SK-N-SH (cell line): ENCODE measurements at regions not wholly inside any gene's neighbourhood (a gene's known extent, or its start where the extent isn't known, plus 50 kb on each side); places are given as distances from the start of the nearest gene placed in this dataset.

Experiments used
- CTCF ChIA-PET: fragments of 300-600, 350-600 bp; formaldehyde crosslinking; extraction: SDS; loops from one replicate; lab custom pipeline; 2021; lab: Yijun Ruan, JAX
- POLR2A ChIA-PET: fragments of 350-600 bp; sonication (Branson Sonifier 250); formaldehyde crosslinking; extraction: SDS; loops from one replicate; lab custom pipeline; 2020; ENCODE audit warnings: antibody characterized with exemption, inconsistent platforms; lab: Yijun Ruan, JAX
- DNase-seq: peaks from one replicate; pipeline ENCODE4 v3.0.0; 2012
- H2AFZ ChIP-seq: fragments of 200-600 bp; sonication (generic); 2 replicates; pipeline ENCODE4 v1.8.1; 2016; ENCODE audit warnings: antibody characterized with exemption, mild to moderate bottlenecking, low read depth
- H3F3A ChIP-seq: fragments of 200-600 bp; sonication (generic); replicated peaks from 2 replicates; pipeline ENCODE3; 2016; ENCODE audit warnings: antibody characterized with exemption, mild to moderate bottlenecking; ENCODE audit not compliant: insufficient read depth
- H3K27ac ChIP-seq, 2 experiments: fragments of 200-500 bp in 1 of 2; fragments of 200-600 bp in 1 of 2; sonication (Bioruptor generic) in 1 of 2; sonication (generic), shearing (Covaris generic) in 1 of 2; 2 replicates each; pipeline versions ENCODE4 v1.5.1 to v1.6.1; 2014 to 2016; ENCODE audit warnings: low read depth in 2 of 2, inconsistent platforms in 1 of 2, low read length in 1 of 2, mild to moderate bottlenecking in 1 of 2, mixed read lengths in 1 of 2
- H3K27me3 ChIP-seq: fragments of 200-600 bp; sonication (generic), shearing (Covaris generic); 2 replicates; pipeline ENCODE4 v1.6.1; 2016; ENCODE audit warnings: mixed run types; ENCODE audit not compliant: insufficient read depth
- H3K36me3 ChIP-seq, 2 experiments: fragments of 200-500 bp in 1 of 2; fragments of 200-600 bp in 1 of 2; sonication (Bioruptor generic) in 1 of 2; sonication (generic) in 1 of 2; replicated peaks in 1 of 2; 2 replicates each; pipeline versions ENCODE3 to v1.5.1; 2014 to 2016; ENCODE audit warnings: low read length in 1 of 2, mild to moderate bottlenecking in 1 of 2; ENCODE audit not compliant: insufficient read depth in 2 of 2, control insufficient read depth in 1 of 2
- H3K4me1 ChIP-seq, 2 experiments: fragments of 200-500 bp in 1 of 2; fragments of 200-600 bp in 1 of 2; sonication (Bioruptor generic) in 1 of 2; sonication (generic), shearing (Covaris generic) in 1 of 2; 2 replicates each; pipeline versions ENCODE4 v1.5.1 to v1.6.1; 2014 to 2016; ENCODE audit warnings: low read depth in 1 of 2, low read length in 1 of 2, mixed run types in 1 of 2; ENCODE audit not compliant: insufficient read depth in 2 of 2, control insufficient read depth in 1 of 2
- H3K4me2 ChIP-seq: fragments of 200-600 bp; sonication (generic), shearing (Covaris generic); 2 replicates; pipeline ENCODE4 v1.6.1; 2017; ENCODE audit warnings: mixed run types
- H3K4me3 ChIP-seq, 2 experiments: fragments of 200-500 bp in 1 of 2; fragments of 200-600 bp in 1 of 2; sonication (Bioruptor generic) in 1 of 2; sonication (generic), shearing (Covaris generic) in 1 of 2; 2 replicates each; pipeline versions ENCODE4 v1.5.1 to v1.8.1; 2014 to 2016; ENCODE audit warnings: low read depth in 2 of 2, inconsistent platforms in 1 of 2, low read length in 1 of 2, mild to moderate bottlenecking in 1 of 2, mixed read lengths in 1 of 2, moderate library complexity in 1 of 2
- H3K79me2 ChIP-seq: fragments of 200-600 bp; sonication (generic); 2 replicates; pipeline ENCODE4 v1.8.1; 2017; ENCODE audit warnings: mild to moderate bottlenecking; ENCODE audit not compliant: insufficient read depth
- H3K9ac ChIP-seq: fragments of 200-600 bp; sonication (generic); 2 replicates; pipeline ENCODE4 v1.6.1; 2017; ENCODE audit warnings: mixed run types
- H3K9me2 ChIP-seq: fragments of 200-600 bp; sonication (generic); 2 replicates; pipeline ENCODE4 v1.6.1; 2017; ENCODE audit warnings: mixed run types
- H3K9me3 ChIP-seq: fragments of 200-600 bp; sonication (generic); 2 replicates; pipeline ENCODE4 v1.6.1; 2017; ENCODE audit warnings: mixed run types, mild to moderate bottlenecking, moderate library complexity
- H4K20me1 ChIP-seq: fragments of 200-600 bp; sonication (generic); 2 replicates; pipeline ENCODE4 v1.6.1; 2017; ENCODE audit warnings: mild to moderate bottlenecking, mixed run types; ENCODE audit not compliant: insufficient read depth
- CHD2 ChIP-seq: fragments of 150-350 bp; IDR thresholded peaks from 2 replicates; pipeline ENCODE4 v1.6.1; 2018; ENCODE audit warnings: low read length; ENCODE audit not compliant: partially characterized antibody
- EZH2phosphoT487 ChIP-seq: fragments of 200-600 bp; sonication (generic); IDR thresholded peaks from 2 replicates; pipeline ENCODE4 v1.6.1; 2017; ENCODE audit warnings: low read depth, mixed run types, mild to moderate bottlenecking, antibody characterized with exemption, moderate library complexity, borderline replicate concordance
- FOXM1 ChIP-seq: IDR thresholded peaks from 2 replicates; pipeline ENCODE4 v1.4.0; 2012; ENCODE audit warnings: low read depth, mild to moderate bottlenecking
- GABPA ChIP-seq: IDR thresholded peaks from 2 replicates; pipeline ENCODE4 v1.4.0; 2012; ENCODE audit warnings: low read depth, mild to moderate bottlenecking
- JUND ChIP-seq: IDR thresholded peaks from 2 replicates; pipeline ENCODE4 v1.4.0; 2012
- MAX ChIP-seq: IDR thresholded peaks from 2 replicates; pipeline ENCODE4 v1.4.0; 2012; ENCODE audit warnings: low read depth
- MXI1 ChIP-seq: IDR thresholded peaks from 2 replicates; pipeline ENCODE4 v1.6.1; 2012; ENCODE audit warnings: mild to moderate bottlenecking, low read depth, low read length, improper control_type of control experiment
- NFIC ChIP-seq: IDR thresholded peaks from 2 replicates; pipeline ENCODE4 v1.4.0; 2012; ENCODE audit warnings: borderline replicate concordance
- NRF1 ChIP-seq: IDR thresholded peaks from 2 replicates; pipeline ENCODE4 v1.6.1; 2012; ENCODE audit warnings: low read depth, mild to moderate bottlenecking, low read length
- PBX3 ChIP-seq: IDR thresholded peaks from 2 replicates; pipeline ENCODE4; 2012
- POLR2AphosphoS5 ChIP-seq: IDR thresholded peaks from 2 replicates; pipeline ENCODE4 v1.6.1; 2012; ENCODE audit warnings: low read depth, low read length
- TAF1 ChIP-seq: IDR thresholded peaks from 2 replicates; pipeline ENCODE4 v1.6.1; 2012; ENCODE audit warnings: low read depth, mild to moderate bottlenecking, low read length, moderate library complexity, borderline replicate concordance
- TEAD4 ChIP-seq: IDR thresholded peaks from 2 replicates; pipeline ENCODE4 v1.4.0; 2012; ENCODE audit warnings: mild to moderate bottlenecking, borderline replicate concordance; ENCODE audit not compliant: insufficient read depth
- YY1 ChIP-seq: IDR thresholded peaks from 2 replicates; pipeline ENCODE4 v1.4.0; 2012; ENCODE audit warnings: low read depth, mild to moderate bottlenecking
- WGBS: methylation state at CpG from one replicate; pipeline ENCODE4 v1.1.6; 2017; ENCODE audit warnings: low lambda C conversion rate; 5-methylcytosine and 5-hydroxymethylcytosine counted together
- TF ChIP-seq, protein P1 (sequence below): IDR thresholded peaks from 2 replicates; pipeline ENCODE4 v1.4.0; 2012; ENCODE audit warnings: low read depth, borderline replicate concordance
- TF ChIP-seq, protein P2 (sequence below): IDR thresholded peaks from 2 replicates; pipeline ENCODE4 v1.6.1; 2012; ENCODE audit warnings: mild to moderate bottlenecking, low read depth, low read length, moderate library complexity
- TF ChIP-seq, protein P3 (sequence below): IDR thresholded peaks from 2 replicates; pipeline ENCODE4 v1.4.0; 2012; ENCODE audit warnings: low read depth, borderline replicate concordance

DNA sequence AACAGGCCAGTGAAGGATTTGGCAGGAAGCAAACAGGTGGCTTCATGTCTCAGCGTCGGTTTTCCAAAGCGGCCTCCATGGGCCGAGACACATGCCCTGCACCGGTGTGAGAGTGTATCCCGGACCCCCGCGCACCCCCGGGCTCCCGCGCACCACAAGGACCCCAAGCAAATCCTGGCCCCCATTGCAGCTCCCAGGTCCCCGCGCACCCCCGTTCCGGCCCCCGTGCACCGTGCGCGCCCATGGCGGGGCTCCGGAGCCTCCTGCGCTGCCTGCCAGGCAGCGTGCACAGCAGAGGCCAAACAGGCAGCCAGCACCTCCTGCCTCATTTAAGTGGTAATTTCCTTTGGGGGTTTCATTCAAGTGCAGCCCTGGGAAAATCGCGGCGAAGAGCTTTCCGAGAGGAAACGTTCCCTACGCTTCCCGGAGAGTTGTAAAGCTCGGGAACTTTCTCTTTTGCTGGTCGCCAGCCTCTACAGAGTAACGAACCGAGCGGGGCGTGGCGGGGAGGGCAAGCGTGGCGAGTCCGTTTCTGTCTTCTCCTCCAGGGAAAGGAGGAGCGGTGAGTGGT, 145.5 kb upstream of the SLC24A2 start (continued):
- TF ChIP-seq PBX3 (no peak), NRF1 (no peak), CHD2 (no peak), JUND (no peak), MXI1 (no peak), NFIC (no peak)

- H3F3A ChIP-seq, result no peaks in the 10 kb centered on the region
- H3K4me3 ChIP-seq, result no peak overlapping the region
- no peak overlapping the region for H3K27ac ChIP-seq
- H3K9me3 ChIP-seq, result no peaks in the 10 kb centered on the region
- CTCF ChIA-PET, result interaction anchor here (1.0 to 1.5 kb wide), 5 partner anchors 9 to 1179 kb away, joined by 3 to 7 read pairs (median 3); no protein-coding TSS in a partner anchor
- no peak for DNase-seq
- H3K36me3 ChIP-seq, result no peaks in the 10 kb centered on the region
- H3K79me2 ChIP-seq, result no peaks in the 10 kb centered on the region
- no peak overlapping the region for H3K4me2 ChIP-seq
- peaks cover 0 to 3% of the 10 kb centered on the region in 2 experiments; a peak in 2 of 4 replicates for H3K4me1 ChIP-seq
- TF ChIP-seq GABPA (no peak), YY1 (no peak), FOXM1 (no peak), MAX (no peak), POLR2AphosphoS5 (no peak)
- no peaks in the 10 kb centered on the region for H4K20me1 ChIP-seq
- no peaks in the 10 kb centered on the region; the same call in 1 of the 2 replicates for H3K27me3 ChIP-seq
- POLR2A ChIA-PET, result no interaction called here
- no peaks in the 10 kb centered on the region for H3K9me2 ChIP-seq
- no peak overlapping the region for H3K9ac ChIP-seq
- no peak overlapping the region for H2AFZ ChIP-seq
Measured at GRCh38 chr9:19931098-19931890, 142.5 kb upstream of the SLC24A2 start.

DNA sequence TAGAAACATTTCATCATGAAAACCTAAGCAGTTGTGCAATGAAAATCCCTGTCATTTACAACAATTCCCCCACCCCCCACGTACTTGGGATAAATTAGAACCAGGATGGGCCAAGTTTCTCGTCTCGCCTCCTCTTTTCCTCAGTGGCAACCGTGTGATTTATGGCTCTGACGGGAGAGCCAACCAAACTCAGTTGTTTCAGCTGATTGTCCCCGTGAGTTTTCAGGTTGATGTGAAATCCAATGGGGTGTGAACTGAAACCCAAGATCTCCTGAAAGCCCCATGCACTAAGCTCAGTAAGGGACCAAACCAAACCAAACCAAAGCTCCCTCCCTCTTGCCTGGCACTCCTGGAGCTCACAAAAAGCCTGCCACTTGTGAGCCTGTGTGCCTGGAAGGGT, 138.7 kb upstream of the SLC24A2 start:
- Histone ChIP-seq H3K9ac (no peak overlapping the region), H3K9me2 (no peaks in the 10 kb centered on the region), H3K9me3 (no peaks in the 10 kb centered on the region), H3K4me1 (peaks cover 0 to 6% of the 10 kb centered on the region in 2 experiments; a peak in 2 of 4 replicates), H3K79me2 (no peaks in the 10 kb centered on the region), H3F3A (no peaks in the 10 kb centered on the region), H3K27ac (no peak overlapping the region), H3K4me2 (no peak overlapping the region), H2AFZ (no peak overlapping the region), H4K20me1 (no peaks in the 10 kb centered on the region), H3K27me3 (no peaks in the 10 kb centered on the region; the same call in 1 of the 2 replicates), H3K36me3 (no peaks in the 10 kb centered on the region), H3K4me3 (no peak overlapping the region)
- ChIA-PET POLR2A (no interaction called here), CTCF (interaction anchor here (0.5 to 4.1 kb wide), 14 partner anchors 8 to 1183 kb away, joined by 3 to 18 read pairs (median 4); no protein-coding TSS in a partner anchor)
- no peak for DNase-seq
- 61% methylated on average over 6 of the region's 6 CpGs for WGBS
- TF ChIP-seq JUND (no peak), YY1 (no peak), TAF1 (no peak), TEAD4 (no peak), GABPA (no peak), EZH2phosphoT487 (no peak)
- TF ChIP-seq, protein P1, sequence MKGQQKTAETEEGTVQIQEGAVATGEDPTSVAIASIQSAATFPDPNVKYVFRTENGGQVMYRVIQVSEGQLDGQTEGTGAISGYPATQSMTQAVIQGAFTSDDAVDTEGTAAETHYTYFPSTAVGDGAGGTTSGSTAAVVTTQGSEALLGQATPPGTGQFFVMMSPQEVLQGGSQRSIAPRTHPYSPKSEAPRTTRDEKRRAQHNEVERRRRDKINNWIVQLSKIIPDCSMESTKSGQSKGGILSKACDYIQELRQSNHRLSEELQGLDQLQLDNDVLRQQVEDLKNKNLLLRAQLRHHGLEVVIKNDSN, result no peak
- TF ChIP-seq, protein P2, sequence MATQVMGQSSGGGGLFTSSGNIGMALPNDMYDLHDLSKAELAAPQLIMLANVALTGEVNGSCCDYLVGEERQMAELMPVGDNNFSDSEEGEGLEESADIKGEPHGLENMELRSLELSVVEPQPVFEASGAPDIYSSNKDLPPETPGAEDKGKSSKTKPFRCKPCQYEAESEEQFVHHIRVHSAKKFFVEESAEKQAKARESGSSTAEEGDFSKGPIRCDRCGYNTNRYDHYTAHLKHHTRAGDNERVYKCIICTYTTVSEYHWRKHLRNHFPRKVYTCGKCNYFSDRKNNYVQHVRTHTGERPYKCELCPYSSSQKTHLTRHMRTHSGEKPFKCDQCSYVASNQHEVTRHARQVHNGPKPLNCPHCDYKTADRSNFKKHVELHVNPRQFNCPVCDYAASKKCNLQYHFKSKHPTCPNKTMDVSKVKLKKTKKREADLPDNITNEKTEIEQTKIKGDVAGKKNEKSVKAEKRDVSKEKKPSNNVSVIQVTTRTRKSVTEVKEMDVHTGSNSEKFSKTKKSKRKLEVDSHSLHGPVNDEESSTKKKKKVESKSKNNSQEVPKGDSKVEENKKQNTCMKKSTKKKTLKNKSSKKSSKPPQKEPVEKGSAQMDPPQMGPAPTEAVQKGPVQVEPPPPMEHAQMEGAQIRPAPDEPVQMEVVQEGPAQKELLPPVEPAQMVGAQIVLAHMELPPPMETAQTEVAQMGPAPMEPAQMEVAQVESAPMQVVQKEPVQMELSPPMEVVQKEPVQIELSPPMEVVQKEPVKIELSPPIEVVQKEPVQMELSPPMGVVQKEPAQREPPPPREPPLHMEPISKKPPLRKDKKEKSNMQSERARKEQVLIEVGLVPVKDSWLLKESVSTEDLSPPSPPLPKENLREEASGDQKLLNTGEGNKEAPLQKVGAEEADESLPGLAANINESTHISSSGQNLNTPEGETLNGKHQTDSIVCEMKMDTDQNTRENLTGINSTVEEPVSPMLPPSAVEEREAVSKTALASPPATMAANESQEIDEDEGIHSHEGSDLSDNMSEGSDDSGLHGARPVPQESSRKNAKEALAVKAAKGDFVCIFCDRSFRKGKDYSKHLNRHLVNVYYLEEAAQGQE, result no peak
- TF ChIP-seq, protein P3, sequence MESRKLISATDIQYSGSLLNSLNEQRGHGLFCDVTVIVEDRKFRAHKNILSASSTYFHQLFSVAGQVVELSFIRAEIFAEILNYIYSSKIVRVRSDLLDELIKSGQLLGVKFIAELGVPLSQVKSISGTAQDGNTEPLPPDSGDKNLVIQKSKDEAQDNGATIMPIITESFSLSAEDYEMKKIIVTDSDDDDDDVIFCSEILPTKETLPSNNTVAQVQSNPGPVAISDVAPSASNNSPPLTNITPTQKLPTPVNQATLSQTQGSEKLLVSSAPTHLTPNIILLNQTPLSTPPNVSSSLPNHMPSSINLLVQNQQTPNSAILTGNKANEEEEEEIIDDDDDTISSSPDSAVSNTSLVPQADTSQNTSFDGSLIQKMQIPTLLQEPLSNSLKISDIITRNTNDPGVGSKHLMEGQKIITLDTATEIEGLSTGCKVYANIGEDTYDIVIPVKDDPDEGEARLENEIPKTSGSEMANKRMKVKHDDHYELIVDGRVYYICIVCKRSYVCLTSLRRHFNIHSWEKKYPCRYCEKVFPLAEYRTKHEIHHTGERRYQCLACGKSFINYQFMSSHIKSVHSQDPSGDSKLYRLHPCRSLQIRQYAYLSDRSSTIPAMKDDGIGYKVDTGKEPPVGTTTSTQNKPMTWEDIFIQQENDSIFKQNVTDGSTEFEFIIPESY, result no peak
